ENCODE measurements at regions not wholly inside any gene's neighbourhood (a gene's known extent, or its start where the extent isn't known, plus 50 kb on each side); places are given as distances from the start of the nearest gene placed in this dataset.

DNA sequence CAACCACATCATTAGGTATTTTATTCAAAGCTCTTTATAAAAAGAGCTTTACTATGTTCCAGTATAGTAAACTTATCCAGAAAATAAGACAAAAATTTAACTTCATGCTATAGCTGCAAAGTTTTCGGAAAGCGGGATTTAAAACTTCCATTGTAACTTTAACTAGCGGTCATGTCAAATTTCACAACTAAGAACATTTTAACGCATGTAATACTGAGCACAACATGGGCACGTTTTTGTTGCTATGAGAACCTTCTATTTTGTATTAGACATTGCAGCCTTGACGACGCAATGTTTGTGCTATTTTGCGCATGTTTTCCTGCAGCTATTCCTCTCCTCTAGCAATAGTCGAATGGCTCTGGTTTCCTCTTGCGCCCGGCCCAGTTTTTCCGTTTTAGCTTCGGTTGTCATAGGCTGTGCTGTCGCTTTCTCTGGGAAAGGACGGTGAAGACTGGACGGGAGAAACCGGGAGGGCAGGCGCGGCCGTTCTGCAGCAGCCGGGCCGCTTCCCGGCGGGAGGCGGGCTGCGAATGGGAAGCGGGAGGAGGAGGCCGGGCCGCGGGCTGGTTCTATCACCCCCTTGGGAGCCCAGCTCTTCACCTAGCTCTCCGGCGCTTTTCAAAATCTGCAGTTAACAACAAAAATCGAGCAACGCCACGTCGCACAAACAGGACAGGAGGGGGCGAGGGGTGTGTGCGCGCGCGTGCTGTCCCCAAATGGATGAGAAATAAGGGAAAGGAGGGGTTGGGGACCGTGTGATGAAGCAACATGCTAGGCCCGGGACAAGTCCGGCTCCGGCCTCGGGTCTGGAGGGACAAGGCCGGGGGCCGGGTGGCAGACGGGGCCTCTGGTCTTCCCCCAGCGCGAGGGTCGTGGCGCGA is 105.3 kb upstream of the HNRNPU start:
- no peaks in the 10 kb centered on the region for H3K36me3 ChIP-seq
- in situ Hi-C loops (cut with MboI; ENCODE audit: low sequenced_read_pairs in 4 of 4), result loop anchor here (5.0 to 25.0 kb wide), 8 partner anchors 47 to 317 kb away; partner anchors contain the start of genes HNRNPU (in 4 of the 4), DESI2 (in 2 of the 4) and COX20 (in 1 of the 4)
- no peaks in the 10 kb centered on the region for H3K27me3 ChIP-seq
- no peaks in the 10 kb centered on the region for H3K9me3 ChIP-seq
- H3K4me3 ChIP-seq, result peak overlapping the region; percentile 67 to 84 (median 79)
- TF ChIP-seq, protein P1, sequence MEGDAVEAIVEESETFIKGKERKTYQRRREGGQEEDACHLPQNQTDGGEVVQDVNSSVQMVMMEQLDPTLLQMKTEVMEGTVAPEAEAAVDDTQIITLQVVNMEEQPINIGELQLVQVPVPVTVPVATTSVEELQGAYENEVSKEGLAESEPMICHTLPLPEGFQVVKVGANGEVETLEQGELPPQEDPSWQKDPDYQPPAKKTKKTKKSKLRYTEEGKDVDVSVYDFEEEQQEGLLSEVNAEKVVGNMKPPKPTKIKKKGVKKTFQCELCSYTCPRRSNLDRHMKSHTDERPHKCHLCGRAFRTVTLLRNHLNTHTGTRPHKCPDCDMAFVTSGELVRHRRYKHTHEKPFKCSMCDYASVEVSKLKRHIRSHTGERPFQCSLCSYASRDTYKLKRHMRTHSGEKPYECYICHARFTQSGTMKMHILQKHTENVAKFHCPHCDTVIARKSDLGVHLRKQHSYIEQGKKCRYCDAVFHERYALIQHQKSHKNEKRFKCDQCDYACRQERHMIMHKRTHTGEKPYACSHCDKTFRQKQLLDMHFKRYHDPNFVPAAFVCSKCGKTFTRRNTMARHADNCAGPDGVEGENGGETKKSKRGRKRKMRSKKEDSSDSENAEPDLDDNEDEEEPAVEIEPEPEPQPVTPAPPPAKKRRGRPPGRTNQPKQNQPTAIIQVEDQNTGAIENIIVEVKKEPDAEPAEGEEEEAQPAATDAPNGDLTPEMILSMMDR (IDR thresholded peaks at IDR 0.05 in 4 of 5, conservative IDR thresholded peaks at IDR 0.05 in 1 of 5), result no peak
- peak; percentile 79 to 85 for TF ChIP-seq POLR2A (IDR thresholded peaks at IDR 0.05)
- intact Hi-C loops (cut with DNase I; ENCODE audit: low total_unique reads), result loop anchor here (1.0 to 5.0 kb wide), 5 partner anchors 50 to 1717 kb away; partner anchors contain the start of genes CNST, COX20, DESI2 and TFB2M
- peak; percentile 31 to 46 for ATAC-seq
- DNase-seq, result peak; percentile 59 to 87
- peak overlapping the region; percentile 98 to 100 (median 98) for H3K27ac ChIP-seq
- H3K4me1 ChIP-seq, result peaks cover 34% of the 10 kb centered on the region in 2 donors

DNA sequence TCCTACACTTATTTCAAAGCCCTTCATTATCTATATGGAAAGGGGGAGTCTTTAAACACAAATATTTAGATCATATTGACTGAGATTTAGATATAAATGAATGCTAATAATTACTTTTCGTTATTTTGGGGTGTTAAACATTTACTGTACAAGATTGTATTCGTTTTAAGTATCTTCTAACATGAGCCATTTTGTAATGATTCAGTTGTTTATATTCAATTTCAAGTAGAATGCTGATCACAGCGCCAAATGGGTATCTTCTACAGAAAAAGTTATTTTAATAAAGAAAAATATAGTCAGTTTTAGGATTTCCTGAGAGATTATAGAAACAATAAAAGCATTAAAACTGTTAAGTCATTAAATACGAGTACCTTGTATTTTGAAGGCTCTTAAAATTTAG is 104.5 kb upstream of the HNRNPU start:
- H3K4me1 ChIP-seq, result peaks cover 41% of the 10 kb centered on the region in 2 donors
- no peak for DNase-seq
- ATAC-seq, result no peak
- intact Hi-C loops (cut with DNase I; ENCODE audit: low total_unique reads), result loop anchor here (5.0 kb wide), 1 partner anchor 1598 kb away; the partner anchor contains the start of genes CNST and TFB2M
- no peak for TF ChIP-seq POLR2A (IDR thresholded peaks at IDR 0.05)
- TF ChIP-seq, protein P1 (IDR thresholded peaks at IDR 0.05 in 4 of 5, conservative IDR thresholded peaks at IDR 0.05 in 1 of 5), result no peak
- in situ Hi-C loops (cut with MboI; ENCODE audit: low sequenced_read_pairs in 4 of 4), result loop anchor here (5.0 to 25.0 kb wide), 6 partner anchors 47 to 317 kb away; partner anchors contain the start of genes HNRNPU (in 3 of the 4) and DESI2 (in 2 of the 4)
- H3K4me3 ChIP-seq, result peak overlapping the region; percentile 67 to 84 (median 79)
- H3K36me3 ChIP-seq, result no peaks in the 10 kb centered on the region
- no peaks in the 10 kb centered on the region for H3K9me3 ChIP-seq
- H3K27ac ChIP-seq, result peak overlapping the region; percentile 98 to 100 (median 98)
- H3K27me3 ChIP-seq, result no peaks in the 10 kb centered on the region

DNA sequence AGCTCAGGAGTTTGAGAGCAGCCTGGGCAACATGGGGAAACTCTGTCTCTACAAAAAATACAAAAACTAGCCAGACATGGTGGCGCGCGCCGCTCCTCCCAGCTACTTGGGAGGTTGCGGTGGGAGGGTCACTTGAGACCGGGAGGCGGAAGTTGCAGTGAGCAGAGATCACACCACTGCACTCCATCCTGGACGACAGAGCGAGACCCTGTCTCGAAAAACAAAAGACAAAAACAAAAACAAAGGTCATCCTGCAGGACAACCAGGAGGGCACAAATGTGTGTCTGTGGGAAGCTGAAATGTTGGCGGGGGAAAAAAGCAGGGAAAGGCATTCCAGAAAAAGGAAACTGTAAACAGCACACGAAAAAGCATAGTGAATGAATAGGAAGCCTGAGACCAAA is 104.1 kb upstream of the HNRNPU start:
- intact Hi-C loops (cut with DNase I; ENCODE audit: low total_unique reads), result loop anchor here (5.0 kb wide), 1 partner anchor 1599 kb away; the partner anchor contains the start of genes CNST and TFB2M

GRCh38 chr1:244967159-244967558 is 102.8 kb upstream of the HNRNPU start:
- TF ChIP-seq, protein P1 (IDR thresholded peaks at IDR 0.05 in 4 of 5, conservative IDR thresholded peaks at IDR 0.05 in 1 of 5), result no peak
- TF ChIP-seq POLR2A (IDR thresholded peaks at IDR 0.05), result no peak
- no peak overlapping the region for H3K4me3 ChIP-seq
- no peaks in the 10 kb centered on the region for H3K27me3 ChIP-seq
- no peak for DNase-seq
- H3K9me3 ChIP-seq, result no peaks in the 10 kb centered on the region
- no peaks in the 10 kb centered on the region for H3K36me3 ChIP-seq
- H3K4me1 ChIP-seq, result peaks cover 49 to 55% of the 10 kb centered on the region in 2 donors
- in situ Hi-C loops (cut with MboI; ENCODE audit: low sequenced_read_pairs in 4 of 4), result loop anchor here (5.0 to 25.0 kb wide), 6 partner anchors 45 to 315 kb away; partner anchors contain the start of genes HNRNPU (in 3 of the 4) and DESI2 (in 2 of the 4)
- ATAC-seq, result no peak
- H3K27ac ChIP-seq, result peak overlapping the region; percentile 15 to 100 (median 65)
- intact Hi-C loops (cut with DNase I; ENCODE audit: low total_unique reads), result loop anchor here (5.0 kb wide), 1 partner anchor 1600 kb away; the partner anchor contains the start of genes CNST and TFB2M

More for the DNA sequence above, 104.1 kb upstream of the HNRNPU start:
- peaks cover 45 to 46% of the 10 kb centered on the region in 2 donors for H3K4me1 ChIP-seq
- peak overlapping the region; percentile 98 to 100 (median 98) for H3K27ac ChIP-seq
- H3K27me3 ChIP-seq, result no peaks in the 10 kb centered on the region
- DNase-seq (no peak), ATAC-seq (no peak)
- no peaks in the 10 kb centered on the region for H3K9me3 ChIP-seq
- in situ Hi-C loops (cut with MboI; ENCODE audit: low sequenced_read_pairs in 4 of 4), result loop anchor here (5.0 to 25.0 kb wide), 6 partner anchors 46 to 316 kb away; partner anchors contain the start of genes HNRNPU (in 3 of the 4) and DESI2 (in 2 of the 4)
- no peak for TF ChIP-seq POLR2A (IDR thresholded peaks at IDR 0.05)
- TF ChIP-seq, protein P1 (IDR thresholded peaks at IDR 0.05 in 4 of 5, conservative IDR thresholded peaks at IDR 0.05 in 1 of 5), result no peak
- peak overlapping the region in 2 of 4 donors; percentile 67 to 84 for H3K4me3 ChIP-seq
- no peaks in the 10 kb centered on the region for H3K36me3 ChIP-seq
